Mesendoderm (in vitro differentiated cells): ENCODE measurements at regions not wholly inside any gene's neighbourhood (a gene's known extent, or its start where the extent isn't known, plus 50 kb on each side); places are given as distances from the start of the nearest gene placed in this dataset.

Experiments used
- DNase-seq: peaks from one replicate; pipeline ENCODE4 v3.0.0; 2013
- H2AK5ac ChIP-seq: 2 replicates; pipeline ENCODE4 v1.6.1; 2013; ENCODE audit warnings: low read length, inconsistent platforms
- H2BK120ac ChIP-seq: 2 replicates; pipeline ENCODE4 v1.6.1; 2013; ENCODE audit warnings: low read depth, mild to moderate bottlenecking, low read length, moderate library complexity, mixed read lengths
- H2BK15ac ChIP-seq: replicated peaks from 2 replicates; pipeline ENCODE4 v1.6.1; 2013; ENCODE audit warnings: low read depth, mild to moderate bottlenecking, moderate library complexity
- H2BK5ac ChIP-seq: 2 replicates; pipeline ENCODE4 v1.6.1; 2013; ENCODE audit warnings: low read length, inconsistent platforms
- H3K18ac ChIP-seq: 2 replicates; pipeline ENCODE4 v1.6.1; 2013; ENCODE audit warnings: mild to moderate bottlenecking, low read length, mixed read lengths
- H3K23ac ChIP-seq: one replicate; pipeline ENCODE4 v1.6.1; 2013; ENCODE audit warnings: low read length
- H3K27ac ChIP-seq: 2 replicates; pipeline ENCODE4 v1.5.1; 2013; ENCODE audit warnings: low read depth, mild to moderate bottlenecking, inconsistent platforms, low read length, moderate library complexity
- H3K27me3 ChIP-seq: 2 replicates; pipeline ENCODE4 v1.6.1; 2013; ENCODE audit warnings: low read length, control low read depth, mild to moderate bottlenecking, inconsistent platforms; ENCODE audit not compliant: insufficient read depth, poor library complexity
- H3K36me3 ChIP-seq: 2 replicates; pipeline ENCODE4 v1.6.1; 2013; ENCODE audit warnings: low read length, inconsistent platforms; ENCODE audit not compliant: control insufficient read depth, insufficient read depth
- H3K4ac ChIP-seq: one replicate; pipeline ENCODE4 v1.6.1; 2013; ENCODE audit warnings: low read depth, mild to moderate bottlenecking, low read length, moderate library complexity
- H3K4me1 ChIP-seq: 2 replicates; pipeline ENCODE4 v1.6.1; 2013; ENCODE audit warnings: low read depth, low read length, inconsistent platforms; ENCODE audit not compliant: control insufficient read depth
- H3K4me2 ChIP-seq: 2 replicates; pipeline ENCODE4 v1.6.1; 2013; ENCODE audit warnings: low read length
- H3K4me3 ChIP-seq: 2 replicates; pipeline ENCODE4 v1.5.1; 2013; ENCODE audit warnings: mild to moderate bottlenecking, low read length
- H3K56ac ChIP-seq: one replicate; pipeline ENCODE4 v1.6.1; 2013; ENCODE audit warnings: low read length
- H3K79me1 ChIP-seq: 2 replicates; pipeline ENCODE4 v1.6.1; 2013; ENCODE audit warnings: low read length, inconsistent platforms
- H3K79me2 ChIP-seq: 2 replicates; pipeline ENCODE4 v1.6.1; 2013; ENCODE audit warnings: mild to moderate bottlenecking, low read length; ENCODE audit not compliant: control insufficient read depth, insufficient read depth
- H3K9ac ChIP-seq: 2 replicates; pipeline ENCODE4 v1.6.1; 2013; ENCODE audit warnings: low read length, inconsistent platforms
- H4K5ac ChIP-seq: one replicate; pipeline ENCODE4 v1.6.1; 2013; ENCODE audit warnings: low read length
- H4K8ac ChIP-seq: one replicate; pipeline ENCODE4 v1.6.1; 2013; ENCODE audit warnings: low read depth, mild to moderate bottlenecking, control low read depth, low read length, moderate library complexity
- WGBS: extraction: QIAGEN DNeasy Blood & Tissue Kit; methylation state at CpG from one replicate; pipeline ENCODE4 v1.1.7; 2013; ENCODE audit warnings: low lambda C conversion rate, missing lambda C conversion rate; ENCODE audit not compliant: insufficient coverage; ENCODE audit errors: extremely low coverage; 5-methylcytosine and 5-hydroxymethylcytosine counted together

- Histone ChIP-seq H3K4me1 (peaks cover 12% of the 10 kb centered on the region), H3K36me3 (no peaks in the 10 kb centered on the region), H3K27me3 (no peaks in the 10 kb centered on the region), H3K23ac (no peak overlapping the region), H2BK5ac (no peak overlapping the region), H3K18ac (no peak overlapping the region), H2BK15ac (no peak overlapping the region), H4K5ac (no peak overlapping the region), H3K79me1 (no peaks in the 10 kb centered on the region), H4K8ac (no peak overlapping the region), H3K79me2 (no peaks in the 10 kb centered on the region), H2BK120ac (no peak overlapping the region), H3K56ac (no peak overlapping the region), H3K27ac (no peak overlapping the region), H2AK5ac (no peak overlapping the region), H3K4me3 (no peak overlapping the region), H3K9ac (no peak overlapping the region), H3K4ac (no peak overlapping the region), H3K4me2 (no peak overlapping the region)
- no peak for DNase-seq
- WGBS = no CpG with 5 or more reads among the region's 4 CpGs
Measured at GRCh38 chr3:65083240-65083639, 395.4 kb upstream of the ADAMTS9 start.

- Histone ChIP-seq H3K4me3 (no peak overlapping the region), H2BK15ac (no peak overlapping the region), H3K9ac (no peak overlapping the region), H3K4ac (no peak overlapping the region), H2BK5ac (no peak overlapping the region), H4K5ac (no peak overlapping the region), H3K18ac (no peak overlapping the region), H3K27me3 (no peaks in the 10 kb centered on the region), H3K4me2 (no peak overlapping the region), H3K23ac (no peak overlapping the region), H2BK120ac (no peak overlapping the region), H3K4me1 (peaks cover 10% of the 10 kb centered on the region), H3K56ac (no peak overlapping the region), H3K36me3 (no peaks in the 10 kb centered on the region), H2AK5ac (no peak overlapping the region), H3K27ac (no peak overlapping the region), H3K79me2 (no peaks in the 10 kb centered on the region), H3K79me1 (no peaks in the 10 kb centered on the region), H4K8ac (no peak overlapping the region)
- DNase-seq = no peak
- WGBS = no CpG with 5 or more reads among the region's 2 CpGs
Measured at GRCh38 chr3:65081536-65081935, 393.7 kb upstream of the ADAMTS9 start.

GRCh38 chr3:65080432-65080831, 392.6 kb upstream of the ADAMTS9 start:
- no peak overlapping the region for H3K27ac ChIP-seq
- no peaks in the 10 kb centered on the region for H3K27me3 ChIP-seq
- peak; percentile 62 for DNase-seq
- no peaks in the 10 kb centered on the region for H3K36me3 ChIP-seq
- no peaks in the 10 kb centered on the region for H3K79me1 ChIP-seq
- H3K4me3 ChIP-seq = no peak overlapping the region
- no peak overlapping the region for H2AK5ac ChIP-seq
- H4K5ac ChIP-seq = no peak overlapping the region
- H3K4me2 ChIP-seq = no peak overlapping the region
- no peak overlapping the region for H3K4ac ChIP-seq
- no peaks in the 10 kb centered on the region for H3K79me2 ChIP-seq
- H3K23ac ChIP-seq = no peak overlapping the region
- no peak overlapping the region for H4K8ac ChIP-seq
- WGBS = no CpG with 5 or more reads among the region's 3 CpGs
- no peak overlapping the region for H3K56ac ChIP-seq
- no peak overlapping the region for H2BK15ac ChIP-seq
- H2BK120ac ChIP-seq = no peak overlapping the region
- H3K4me1 ChIP-seq = peaks cover 10% of the 10 kb centered on the region
- H2BK5ac ChIP-seq = no peak overlapping the region
- H3K18ac ChIP-seq = no peak overlapping the region
- H3K9ac ChIP-seq = no peak overlapping the region

GRCh38 chr3:65079560-65079959, 391.8 kb upstream of the ADAMTS9 start:
- H3K79me1 ChIP-seq = no peaks in the 10 kb centered on the region
- no peaks in the 10 kb centered on the region for H3K27me3 ChIP-seq
- no peak overlapping the region for H3K56ac ChIP-seq
- H3K18ac ChIP-seq = no peak overlapping the region
- H3K9ac ChIP-seq = no peak overlapping the region
- no peak overlapping the region for H2BK5ac ChIP-seq
- H3K36me3 ChIP-seq = no peaks in the 10 kb centered on the region
- no peak overlapping the region for H3K4ac ChIP-seq
- no peak overlapping the region for H3K27ac ChIP-seq
- H4K8ac ChIP-seq = no peak overlapping the region
- no peak overlapping the region for H3K4me3 ChIP-seq
- no CpG with 5 or more reads among the region's 5 CpGs for whole genome bisulfite sequencing
- peaks cover 10% of the 10 kb centered on the region for H3K4me1 ChIP-seq
- peak; percentile 14 for DNase-seq
- H2AK5ac ChIP-seq = peak overlapping the region; percentile 13
- no peak overlapping the region for H2BK15ac ChIP-seq
- H3K79me2 ChIP-seq = no peaks in the 10 kb centered on the region
- no peak overlapping the region for H4K5ac ChIP-seq
- no peak overlapping the region for H3K4me2 ChIP-seq
- H2BK120ac ChIP-seq = no peak overlapping the region
- no peak overlapping the region for H3K23ac ChIP-seq

GRCh38 chr3:65078748-65079147, 390.9 kb upstream of the ADAMTS9 start:
- Histone ChIP-seq H4K8ac (no peak overlapping the region), H3K27me3 (no peaks in the 10 kb centered on the region), H3K36me3 (no peaks in the 10 kb centered on the region), H3K9ac (no peak overlapping the region), H3K27ac (no peak overlapping the region), H2BK120ac (no peak overlapping the region), H4K5ac (no peak overlapping the region), H3K18ac (no peak overlapping the region), H3K4me3 (no peak overlapping the region), H2BK5ac (peak overlapping the region; percentile 3), H3K4ac (no peak overlapping the region), H3K56ac (no peak overlapping the region), H3K79me1 (no peaks in the 10 kb centered on the region), H2AK5ac (no peak overlapping the region), H3K79me2 (no peaks in the 10 kb centered on the region), H3K4me2 (no peak overlapping the region), H3K4me1 (peaks cover 10% of the 10 kb centered on the region), H2BK15ac (no peak overlapping the region), H3K23ac (no peak overlapping the region)
- peak; percentile 42 for DNase-seq

GRCh38 chr3:65077124-65077523, 389.3 kb upstream of the ADAMTS9 start:
- Histone ChIP-seq H3K23ac (no peak overlapping the region), H3K27me3 (no peaks in the 10 kb centered on the region), H3K4me3 (no peak overlapping the region), H2AK5ac (no peak overlapping the region), H4K5ac (no peak overlapping the region), H3K18ac (no peak overlapping the region), H3K4ac (no peak overlapping the region), H2BK15ac (no peak overlapping the region), H3K4me1 (peaks cover 10% of the 10 kb centered on the region), H2BK120ac (no peak overlapping the region), H3K4me2 (no peak overlapping the region), H3K36me3 (no peaks in the 10 kb centered on the region), H4K8ac (no peak overlapping the region), H2BK5ac (no peak overlapping the region), H3K79me1 (no peaks in the 10 kb centered on the region), H3K79me2 (no peaks in the 10 kb centered on the region), H3K27ac (no peak overlapping the region), H3K56ac (no peak overlapping the region), H3K9ac (no peak overlapping the region)
- DNase-seq = no peak
- WGBS = no CpG with 5 or more reads among the region's 2 CpGs
